Neural cell (in vitro differentiated cells): ENCODE measurements at regions not wholly inside any gene's neighbourhood (a gene's known extent, or its start where the extent isn't known, plus 50 kb on each side); places are given as distances from the start of the nearest gene placed in this dataset.

Experiments used
- H2AFZ ChIP-seq: fragments of 200-600, 300-800 bp; sonication (generic), shearing (Covaris generic); 2 replicates; pipeline ENCODE4 v1.6.0; 2014; ENCODE audit warnings: low read depth, mild to moderate bottlenecking, antibody characterized with exemption, low read length, moderate library complexity
- H3F3A ChIP-seq: fragments of 200-600 bp; shearing (Covaris generic); 2 replicates; pipeline ENCODE4 v1.6.1; 2016; ENCODE audit warnings: mild to moderate bottlenecking, moderate library complexity, mixed read lengths, antibody characterized with exemption, low read length; ENCODE audit not compliant: insufficient read depth, poor library complexity, severe bottlenecking
- H3K27ac ChIP-seq: fragments of 200-600, 300-800 bp; sonication (generic), shearing (Covaris generic); 2 replicates; pipeline ENCODE4 v1.5.1; 2014; ENCODE audit warnings: mild to moderate bottlenecking, low read length, moderate library complexity
- H3K27me3 ChIP-seq: fragments of 300-800, 200-600 bp; sonication (generic), shearing (Covaris generic); 2 replicates; pipeline ENCODE4 v1.6.0; 2014; ENCODE audit warnings: mild to moderate bottlenecking, low read depth, low read length, moderate library complexity; ENCODE audit not compliant: insufficient read depth
- H3K36me3 ChIP-seq: fragments of 300-800, 200-600 bp; sonication (generic), shearing (Covaris generic); 2 replicates; pipeline ENCODE4 v1.5.1; 2014; ENCODE audit warnings: mild to moderate bottlenecking, antibody characterized with exemption, low read length, moderate library complexity; ENCODE audit not compliant: insufficient read depth
- H3K4me2 ChIP-seq: fragments of 300-800, 200-600 bp; sonication (generic), shearing (Covaris generic); 2 replicates; pipeline ENCODE4 v1.6.0; 2014; ENCODE audit warnings: mild to moderate bottlenecking, low read length
- H3K4me3 ChIP-seq: fragments of 300-800, 200-600 bp; sonication (generic), shearing (Covaris generic); 2 replicates; pipeline ENCODE4 v1.5.1; 2014; ENCODE audit warnings: mild to moderate bottlenecking, low read length, moderate library complexity
- H3K79me2 ChIP-seq: fragments of 200-600 bp; shearing (Covaris generic); replicated peaks from 2 replicates; pipeline ENCODE4 v1.6.0; 2014; ENCODE audit warnings: mild to moderate bottlenecking, low read length, moderate library complexity; ENCODE audit not compliant: insufficient read depth
- H3K9ac ChIP-seq: fragments of 300-800, 200-600 bp; sonication (generic), shearing (Covaris generic); 2 replicates; pipeline ENCODE4 v1.6.1; 2016; ENCODE audit warnings: mild to moderate bottlenecking, low read length, mixed read lengths
- H3K9me2 ChIP-seq: fragments of 200-600 bp; shearing (Covaris generic); 2 replicates; pipeline ENCODE4 v1.6.1; 2016; ENCODE audit warnings: mild to moderate bottlenecking, low read length, mixed read lengths; ENCODE audit not compliant: insufficient read depth
- H3K9me3 ChIP-seq: fragments of 200-600, 300-800 bp; sonication (generic), shearing (Covaris generic); 2 replicates; pipeline ENCODE4 v1.6.1; 2016; ENCODE audit warnings: mild to moderate bottlenecking, mixed run types, low read length, moderate library complexity, mixed read lengths
- H4K20me1 ChIP-seq: fragments of 200-600 bp; shearing (Covaris generic); 2 replicates; pipeline ENCODE4 v1.6.1; 2016; ENCODE audit warnings: mild to moderate bottlenecking, mixed run types; ENCODE audit not compliant: insufficient read depth
- CTCF ChIP-seq: fragments of 450-650 bp; IDR thresholded peaks from 2 replicates; pipeline ENCODE4 v1.5.1; 2014; ENCODE audit warnings: antibody characterized with exemption, mild to moderate bottlenecking, moderate library complexity; ENCODE audit not compliant: poor library complexity, severe bottlenecking
- EP300 ChIP-seq: fragments of 450-650 bp; conservative IDR thresholded peaks from 2 replicates; pipeline ENCODE4 v1.6.1; 2014; ENCODE audit warnings: antibody characterized with exemption, mild to moderate bottlenecking, moderate library complexity; ENCODE audit not compliant: poor library complexity, severe bottlenecking
- EZH2 ChIP-seq: fragments of 200-600, 300-800 bp; shearing (Covaris generic), sonication (generic); IDR thresholded peaks from 2 replicates; pipeline ENCODE4 v1.6.1; 2014; ENCODE audit warnings: antibody characterized with exemption, low read length, borderline replicate concordance, mild to moderate bottlenecking; ENCODE audit not compliant: insufficient read depth, poor library complexity, severe bottlenecking
- MXI1 ChIP-seq: fragments of 450-650 bp; conservative IDR thresholded peaks from 2 replicates; pipeline ENCODE4 v1.6.1; 2014; ENCODE audit warnings: antibody characterized with exemption, mild to moderate bottlenecking; ENCODE audit not compliant: poor library complexity, severe bottlenecking
- POLR2AphosphoS5 ChIP-seq: IDR thresholded peaks from 2 replicates; pipeline ENCODE4 v1.6.1; 2012
- RAD21 ChIP-seq: fragments of 450-650 bp; conservative IDR thresholded peaks from 2 replicates; pipeline ENCODE4 v1.6.1; 2014; ENCODE audit warnings: antibody characterized with exemption, mild to moderate bottlenecking, moderate library complexity
- REST ChIP-seq: IDR thresholded peaks from 2 replicates; pipeline ENCODE4 v1.6.1; 2012; ENCODE audit warnings: borderline replicate concordance
- SMC3 ChIP-seq: fragments of 450-650 bp; conservative IDR thresholded peaks from 2 replicates; pipeline ENCODE4 v1.6.1; 2014; ENCODE audit warnings: antibody characterized with exemption, mild to moderate bottlenecking, moderate library complexity; ENCODE audit not compliant: poor library complexity
- TAF1 ChIP-seq: IDR thresholded peaks from 2 replicates; pipeline ENCODE4 v1.6.1; 2012; ENCODE audit warnings: low read depth

GRCh38 chr13:64909184-64909583 is 2321.0 kb downstream of the PCDH9 start:
- no peak overlapping the region for H3K4me2 ChIP-seq
- H3K9ac ChIP-seq: no peak overlapping the region

DNA sequence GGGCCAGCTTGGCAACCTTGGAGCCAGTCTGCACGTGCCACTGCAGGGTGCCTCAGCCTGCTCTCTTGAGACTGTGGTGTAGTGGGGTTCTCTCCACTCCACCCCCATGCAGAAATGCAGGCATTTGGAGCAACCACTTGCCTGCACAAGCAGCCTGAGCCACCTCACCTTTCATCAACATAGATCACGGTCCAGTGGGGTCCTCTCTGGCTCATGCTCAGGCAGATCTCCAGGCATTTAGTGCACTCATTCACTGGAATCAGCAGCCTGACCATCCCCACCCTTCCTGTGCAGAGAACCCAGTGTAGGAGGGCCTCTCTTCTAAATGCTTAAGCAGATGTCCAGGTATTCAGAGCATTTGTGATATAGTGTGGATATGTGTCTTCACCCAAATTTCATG is 2330.1 kb downstream of the PCDH9 start:
- no peaks in the 10 kb centered on the region for H3K27me3 ChIP-seq
- no peaks in the 10 kb centered on the region for H3F3A ChIP-seq
- no peak overlapping the region for H3K4me3 ChIP-seq
- no peaks in the 10 kb centered on the region for H3K79me2 ChIP-seq
- no peaks in the 10 kb centered on the region for H4K20me1 ChIP-seq
- no peak overlapping the region for H3K9ac ChIP-seq
- no peak overlapping the region for H2AFZ ChIP-seq
- H3K27ac ChIP-seq: no peak overlapping the region
- H3K9me2 ChIP-seq: no peaks in the 10 kb centered on the region
- no peaks in the 10 kb centered on the region for H3K9me3 ChIP-seq
- no peak overlapping the region for H3K4me2 ChIP-seq
- no peaks in the 10 kb centered on the region for H3K36me3 ChIP-seq
- TF ChIP-seq EZH2 (no peak), SMC3 (no peak), RAD21 (no peak), TAF1 (no peak), MXI1 (no peak), EP300 (no peak), CTCF (no peak), POLR2AphosphoS5 (no peak)

More at GRCh38 chr13:64909184-64909583, 2321.0 kb downstream of the PCDH9 start:
- H3K9me3 ChIP-seq: no peaks in the 10 kb centered on the region
- no peak overlapping the region for H3K27ac ChIP-seq
- no peaks in the 10 kb centered on the region for H3K79me2 ChIP-seq
- H3K27me3 ChIP-seq: no peaks in the 10 kb centered on the region
- no peaks in the 10 kb centered on the region for H4K20me1 ChIP-seq
- no peaks in the 10 kb centered on the region for H3K9me2 ChIP-seq
- H3K36me3 ChIP-seq: no peaks in the 10 kb centered on the region
- no peak overlapping the region for H2AFZ ChIP-seq
- no peaks in the 10 kb centered on the region for H3F3A ChIP-seq
- no peak overlapping the region for H3K4me3 ChIP-seq
- TF ChIP-seq EP300: peak; percentile 75
- no peak for TF ChIP-seq EZH2
- no peak for TF ChIP-seq REST
- TF ChIP-seq MXI1: no peak
- no peak for TF ChIP-seq CTCF
- TF ChIP-seq POLR2AphosphoS5: peak; percentile 53
- no peak for TF ChIP-seq RAD21
- no peak for TF ChIP-seq SMC3
